ENCODE measurements at regions not wholly inside any gene's neighbourhood (a gene's known extent, or its start where the extent isn't known, plus 50 kb on each side); places are given as distances from the start of the nearest gene placed in this dataset.

DNA sequence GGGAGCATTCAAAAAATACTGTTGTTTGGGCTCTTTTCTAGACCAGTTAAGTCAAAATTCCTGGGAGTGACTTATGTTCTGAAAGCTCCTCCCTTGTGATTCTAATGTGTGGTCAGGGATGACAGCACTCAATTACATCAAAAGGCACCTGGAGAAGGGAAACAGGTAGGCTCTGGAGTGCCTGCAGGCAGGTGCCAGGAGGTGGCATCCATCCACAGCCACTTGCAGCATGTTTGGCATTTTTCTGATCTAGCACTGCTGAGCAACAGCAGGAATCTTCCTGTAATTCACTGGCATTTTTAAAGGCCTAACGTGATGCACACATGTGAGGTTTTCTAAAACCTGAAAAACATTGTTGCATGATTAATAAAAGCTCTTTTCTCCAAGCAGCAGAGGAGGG, 94.6 kb downstream of the CCNA1 start:
- TF ChIP-seq CTCF (IDR thresholded peaks at IDR 0.05; ENCODE audit: poor library complexity), result no peak
- no peak for TF ChIP-seq EZH2phosphoT487 (IDR thresholded peaks at IDR 0.05; ENCODE audit: low read depth, severe bottlenecking, unreplicated experiment)
- TF ChIP-seq EZH2 (IDR thresholded peaks at IDR 0.05; ENCODE audit: borderline replicate concordance), result no peak
